ENCODE measurements at regions not wholly inside any gene's neighbourhood (a gene's known extent, or its start where the extent isn't known, plus 50 kb on each side); places are given as distances from the start of the nearest gene placed in this dataset.
"Not testable (repeated sequence)": the region's sequence is repeated elsewhere in the genome, so short reads cannot be mapped to it uniquely, and the experiment has no call there.

GRCh38 chr5:1618296-1618865 lies 94.6 kb upstream of the LPCAT1 start:
- H3K27me3 ChIP-seq (ENCODE audit: control insufficient read depth, insufficient read depth); H3K4me1 ChIP-seq (ENCODE audit: control insufficient read depth, insufficient read depth, low read length); H3K4me3 ChIP-seq (ENCODE audit: low read length); intact Hi-C loops (cut with DNase I); DNase-seq; ATAC-seq; H3K27ac ChIP-seq (ENCODE audit: low read length); H3K9me3 ChIP-seq (ENCODE audit: control insufficient read depth, low read length): not testable (repeated sequence)
- WGBS, result 89% methylated on average over 18 of the region's 18 CpGs

GRCh38 chr5:1617236-1617755 lies 93.5 kb upstream of the LPCAT1 start:
- DNase-seq; ATAC-seq; H3K4me1 ChIP-seq (ENCODE audit: control insufficient read depth, insufficient read depth, low read length); H3K4me3 ChIP-seq (ENCODE audit: low read length); H3K27me3 ChIP-seq (ENCODE audit: control insufficient read depth, insufficient read depth); H3K27ac ChIP-seq (ENCODE audit: low read length); intact Hi-C loops (cut with DNase I); H3K9me3 ChIP-seq (ENCODE audit: control insufficient read depth, low read length): not testable (repeated sequence)
- 89% methylated on average over 16 of the region's 16 CpGs for WGBS

GRCh38 chr5:1613515-1613914 lies 89.8 kb upstream of the LPCAT1 start:
- intact Hi-C loops (cut with DNase I); DNase-seq; H3K4me1 ChIP-seq (ENCODE audit: control insufficient read depth, insufficient read depth, low read length); H3K27me3 ChIP-seq (ENCODE audit: control insufficient read depth, insufficient read depth); H3K9me3 ChIP-seq (ENCODE audit: control insufficient read depth, low read length); H3K4me3 ChIP-seq (ENCODE audit: low read length); H3K27ac ChIP-seq (ENCODE audit: low read length); ATAC-seq: not testable (repeated sequence)
- WGBS, result 92% methylated on average over 13 of the region's 13 CpGs

GRCh38 chr5:1610526-1610925 lies 86.8 kb upstream of the LPCAT1 start:
- H3K4me1 ChIP-seq (ENCODE audit: control insufficient read depth, insufficient read depth, low read length); H3K27ac ChIP-seq (ENCODE audit: low read length); H3K4me3 ChIP-seq (ENCODE audit: low read length); H3K27me3 ChIP-seq (ENCODE audit: control insufficient read depth, insufficient read depth); ATAC-seq; DNase-seq; H3K9me3 ChIP-seq (ENCODE audit: control insufficient read depth, low read length); intact Hi-C loops (cut with DNase I): not testable (repeated sequence)
- 93% methylated on average over 14 of the region's 16 CpGs for WGBS

- H3K27ac ChIP-seq (ENCODE audit: low read length); H3K9me3 ChIP-seq (ENCODE audit: control insufficient read depth, low read length); H3K27me3 ChIP-seq (ENCODE audit: control insufficient read depth, insufficient read depth); intact Hi-C loops (cut with DNase I); ATAC-seq; H3K4me1 ChIP-seq (ENCODE audit: control insufficient read depth, insufficient read depth, low read length); H3K4me3 ChIP-seq (ENCODE audit: low read length); DNase-seq: not testable (repeated sequence)
- WGBS, result 92% methylated on average over 8 of the region's 8 CpGs
Observed at GRCh38 chr5:1609111-1609510, 85.4 kb upstream of the LPCAT1 start.

GRCh38 chr5:1608336-1608735 lies 84.6 kb upstream of the LPCAT1 start:
- H3K4me3 ChIP-seq (ENCODE audit: low read length); H3K9me3 ChIP-seq (ENCODE audit: control insufficient read depth, low read length); DNase-seq; H3K27ac ChIP-seq (ENCODE audit: low read length); ATAC-seq; H3K4me1 ChIP-seq (ENCODE audit: control insufficient read depth, insufficient read depth, low read length); H3K27me3 ChIP-seq (ENCODE audit: control insufficient read depth, insufficient read depth); intact Hi-C loops (cut with DNase I): not testable (repeated sequence)
- 78% methylated on average over 12 of the region's 15 CpGs for WGBS

- WGBS, result 57% methylated on average over 9 of the region's 9 CpGs
Observed at GRCh38 chr5:1606951-1607350, 83.2 kb upstream of the LPCAT1 start.

GRCh38 chr5:1603916-1604315 lies 80.2 kb upstream of the LPCAT1 start:
- WGBS, result 83% methylated on average over 8 of the region's 8 CpGs
- H3K27ac ChIP-seq (ENCODE audit: low read length); intact Hi-C loops (cut with DNase I); ATAC-seq; H3K4me3 ChIP-seq (ENCODE audit: low read length); H3K27me3 ChIP-seq (ENCODE audit: control insufficient read depth, insufficient read depth); H3K9me3 ChIP-seq (ENCODE audit: control insufficient read depth, low read length); DNase-seq; H3K4me1 ChIP-seq (ENCODE audit: control insufficient read depth, insufficient read depth, low read length): not testable (repeated sequence)

More at GRCh38 chr5:1606951-1607350, 83.2 kb upstream of the LPCAT1 start:
- ATAC-seq; H3K27me3 ChIP-seq (ENCODE audit: control insufficient read depth, insufficient read depth); H3K27ac ChIP-seq (ENCODE audit: low read length); H3K4me3 ChIP-seq (ENCODE audit: low read length); intact Hi-C loops (cut with DNase I); H3K9me3 ChIP-seq (ENCODE audit: control insufficient read depth, low read length); DNase-seq; H3K4me1 ChIP-seq (ENCODE audit: control insufficient read depth, insufficient read depth, low read length): not testable (repeated sequence)

GRCh38 chr5:1601565-1601964 lies 77.8 kb upstream of the LPCAT1 start:
- 60% methylated on average over 9 of the region's 9 CpGs for WGBS
- H3K9me3 ChIP-seq (ENCODE audit: control insufficient read depth, low read length); ATAC-seq; intact Hi-C loops (cut with DNase I); H3K27me3 ChIP-seq (ENCODE audit: control insufficient read depth, insufficient read depth); H3K4me1 ChIP-seq (ENCODE audit: control insufficient read depth, insufficient read depth, low read length); H3K27ac ChIP-seq (ENCODE audit: low read length); DNase-seq; H3K4me3 ChIP-seq (ENCODE audit: low read length): not testable (repeated sequence)

- 66% methylated on average over 5 of the region's 5 CpGs for WGBS
- intact Hi-C loops (cut with DNase I); H3K4me1 ChIP-seq (ENCODE audit: control insufficient read depth, insufficient read depth, low read length); DNase-seq; H3K9me3 ChIP-seq (ENCODE audit: control insufficient read depth, low read length); ATAC-seq; H3K4me3 ChIP-seq (ENCODE audit: low read length); H3K27me3 ChIP-seq (ENCODE audit: control insufficient read depth, insufficient read depth); H3K27ac ChIP-seq (ENCODE audit: low read length): not testable (repeated sequence)
Observed at GRCh38 chr5:1598950-1599737, 75.4 kb upstream of the LPCAT1 start.

GRCh38 chr5:1597093-1597473 lies 73.3 kb upstream of the LPCAT1 start:
- intact Hi-C loops (cut with DNase I); H3K4me3 ChIP-seq (ENCODE audit: low read length); H3K4me1 ChIP-seq (ENCODE audit: control insufficient read depth, insufficient read depth, low read length); DNase-seq; H3K27ac ChIP-seq (ENCODE audit: low read length); H3K9me3 ChIP-seq (ENCODE audit: control insufficient read depth, low read length); ATAC-seq; H3K27me3 ChIP-seq (ENCODE audit: control insufficient read depth, insufficient read depth): not testable (repeated sequence)
- WGBS, result 90% methylated on average over 3 of the region's 3 CpGs
